Stimulated activated CD4-positive, alpha-beta T cell treated with anti-CD3 and anti-CD28 coated beads, Interleukin-1b, Interleukin-23, amount 100 ng/mL, for 48 hours (primary cell): ENCODE measurements at regions not wholly inside any gene's neighbourhood (a gene's known extent, or its start where the extent isn't known, plus 50 kb on each side); places are given as distances from the start of the nearest gene placed in this dataset.
"Not testable (repeated sequence)": the region's sequence is repeated elsewhere in the genome, so short reads cannot be mapped to it uniquely, and the experiment has no call there.

ENCODE experiments used
- DNase-seq: peaks from one replicate; pipeline ENCODE4 v3.0.0-alpha.2; 2020

DNA sequence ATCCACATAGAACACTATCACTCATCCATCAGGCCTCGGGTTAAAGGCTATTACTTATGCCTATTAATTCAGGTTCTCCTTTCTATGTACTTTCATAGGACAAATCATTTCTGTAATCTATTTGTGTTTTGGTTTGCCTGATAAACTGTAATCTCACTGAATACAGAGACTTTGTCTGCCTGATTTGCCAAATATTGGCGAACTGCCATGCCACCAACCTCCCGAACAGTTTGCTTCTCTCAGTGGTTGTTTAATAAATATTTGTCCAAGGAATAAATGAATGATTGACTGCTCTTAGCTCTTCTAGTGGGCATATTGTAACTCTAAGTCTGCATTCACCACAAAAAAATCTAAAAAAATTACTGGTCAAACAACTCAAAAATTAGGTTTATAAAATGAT is 170.1 kb upstream of the ZFP64 start:
- DNase-seq, result no peak

DNA sequence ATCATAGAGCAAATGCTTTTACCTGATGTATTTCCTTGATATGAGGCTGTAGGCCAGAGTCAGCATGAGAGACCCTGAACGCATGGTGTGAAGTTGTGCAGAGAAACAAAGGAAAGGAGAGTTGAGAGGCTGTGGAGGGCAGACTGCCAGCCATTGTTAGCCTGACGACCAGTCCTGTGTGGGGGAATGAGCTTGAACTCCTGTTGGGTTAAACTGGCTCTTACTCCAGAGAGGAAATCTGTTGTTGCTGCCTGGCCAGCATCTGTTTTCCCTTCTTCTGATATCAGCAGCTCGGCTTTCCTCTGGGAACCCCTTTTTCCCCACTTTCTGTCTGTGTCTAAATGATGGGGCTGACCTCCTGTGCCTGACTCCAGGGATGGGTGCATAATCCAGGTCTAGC is 158.2 kb upstream of the ZFP64 start:
- no peak for DNase-seq

DNA sequence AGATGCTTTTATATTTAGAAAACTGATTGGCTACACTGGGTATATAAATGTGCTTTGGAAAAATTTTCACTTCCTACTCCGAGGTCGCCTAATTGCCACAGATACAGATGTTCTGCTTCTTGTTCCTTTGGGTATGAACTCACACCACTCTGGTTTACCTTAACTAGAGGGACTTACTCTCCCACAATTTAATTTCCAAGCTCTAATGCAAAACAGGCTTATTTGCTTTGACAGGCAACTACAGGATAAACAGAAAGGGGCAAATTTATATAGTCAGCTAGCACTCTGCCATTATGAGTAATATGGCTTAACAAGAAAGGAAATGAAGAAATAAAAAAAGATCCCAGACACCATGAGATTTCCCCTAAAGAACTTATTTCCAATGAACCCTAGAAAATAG is 156.9 kb upstream of the ZFP64 start:
- DNase-seq, result no peak

DNA sequence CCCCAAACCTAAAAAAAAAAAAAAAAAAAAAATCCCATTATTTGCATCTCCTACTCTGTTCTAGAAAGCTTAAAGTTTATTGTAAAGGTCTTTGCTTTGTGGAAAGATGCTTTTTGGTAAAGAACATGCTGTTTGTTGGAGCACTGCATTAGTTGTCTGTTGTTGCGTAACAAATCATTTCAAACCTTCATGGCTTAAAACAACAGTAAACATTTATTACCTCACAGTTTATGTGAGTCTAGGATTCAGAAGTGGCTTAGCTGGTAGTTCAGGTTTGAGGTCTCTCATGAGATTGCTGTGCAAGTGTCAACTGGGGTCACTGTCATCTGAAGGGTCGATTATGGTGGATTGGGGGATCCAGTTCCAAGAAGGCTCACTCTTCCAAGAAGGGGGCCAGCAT is 155.2 kb upstream of the ZFP64 start:
- no peak for DNase-seq

DNA sequence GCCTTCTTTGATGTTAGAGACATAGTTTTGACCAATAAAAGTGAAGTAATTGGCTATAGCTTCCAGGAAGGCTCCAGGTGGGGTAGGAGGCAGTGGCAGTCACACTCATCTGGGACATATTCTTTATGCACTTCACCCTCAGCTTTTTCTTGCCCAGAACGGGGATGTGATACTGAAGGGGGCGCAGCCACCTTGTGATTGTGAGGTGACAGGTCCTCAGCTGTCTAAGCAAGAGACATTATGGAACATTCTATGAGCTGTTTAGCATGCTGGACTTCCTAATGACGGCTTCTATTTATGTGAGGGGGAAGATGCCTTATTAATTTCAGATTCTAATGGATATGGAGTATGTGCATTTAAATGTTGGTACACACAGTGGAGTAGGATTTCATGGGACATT is 151.3 kb upstream of the ZFP64 start:
- DNase-seq, result no peak

- no peak for DNase-seq
Measured at GRCh38 chr20:52340036-52340634, 148.6 kb upstream of the ZFP64 start.

DNA sequence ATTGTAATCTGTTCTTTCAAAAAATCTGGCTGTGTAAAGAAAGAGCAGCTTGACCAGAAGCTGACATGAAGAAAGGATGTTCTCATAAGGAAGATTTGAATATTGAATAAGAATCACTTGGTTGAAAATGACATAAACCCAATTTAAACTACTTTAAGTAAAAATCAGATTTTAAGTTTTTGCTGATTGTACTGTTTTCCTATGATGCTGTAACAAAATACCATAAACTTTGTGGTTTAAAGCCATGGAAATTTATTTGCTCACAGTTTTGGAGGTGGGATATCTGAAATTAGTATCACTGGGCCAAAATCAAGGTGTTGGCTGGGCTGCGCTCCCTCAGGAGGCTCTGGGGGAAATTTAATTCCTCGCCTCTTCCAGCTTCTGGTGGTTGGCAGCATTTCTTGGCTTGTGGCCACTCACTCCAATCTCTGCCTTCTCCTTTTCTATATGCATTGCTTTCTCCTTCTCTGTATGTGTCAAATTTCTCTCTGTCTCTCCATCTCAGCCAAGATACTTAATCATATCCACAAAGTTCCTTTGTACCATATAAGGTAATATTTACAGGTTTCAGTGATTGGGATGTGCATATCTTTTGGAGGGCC is 141.2 kb upstream of the ZFP64 start:
- DNase-seq, result no peak

GRCh38 chr20:52332230-52332629 is 140.7 kb upstream of the ZFP64 start:
- no peak for DNase-seq

DNA sequence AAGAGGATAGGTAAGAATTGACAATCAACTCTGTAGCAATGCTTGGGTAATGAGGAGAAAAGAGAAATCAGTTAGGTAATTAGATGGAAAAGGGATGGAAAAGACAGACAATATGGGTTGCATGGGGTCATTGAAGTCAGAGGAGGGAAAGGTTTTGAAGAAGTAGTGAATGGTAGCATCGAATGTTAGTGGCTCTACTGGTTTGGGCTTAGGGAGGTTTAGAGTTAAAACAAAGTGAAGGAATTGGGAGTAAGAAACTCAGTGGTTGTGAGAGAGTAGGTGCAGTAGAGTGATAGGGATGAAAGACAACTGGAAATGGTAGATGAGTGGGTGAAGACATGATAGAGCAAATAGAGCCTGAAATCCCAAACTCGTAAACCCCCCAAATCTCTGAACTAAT is 140.1 kb upstream of the ZFP64 start:
- no peak for DNase-seq

DNA sequence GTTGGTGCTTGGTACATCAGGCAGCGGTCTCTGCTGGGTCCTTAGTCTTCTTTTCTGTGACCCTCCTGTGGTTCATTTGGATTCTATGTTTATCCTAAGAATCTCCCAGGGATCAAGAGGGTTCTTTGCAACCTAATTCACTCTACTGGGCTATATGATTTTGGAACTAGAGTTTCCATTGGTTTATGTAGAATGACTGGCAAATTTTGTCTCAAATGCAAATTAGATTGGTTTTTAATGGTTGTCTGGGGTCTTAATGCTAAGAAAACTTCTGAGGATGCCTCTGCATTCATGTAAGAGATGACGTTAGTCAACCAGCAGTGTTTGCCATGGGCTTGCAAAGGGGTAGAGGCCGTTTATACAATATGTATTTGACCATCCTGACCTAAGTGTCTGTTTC is 129.8 kb upstream of the ZFP64 start:
- DNase-seq, result no peak

DNA sequence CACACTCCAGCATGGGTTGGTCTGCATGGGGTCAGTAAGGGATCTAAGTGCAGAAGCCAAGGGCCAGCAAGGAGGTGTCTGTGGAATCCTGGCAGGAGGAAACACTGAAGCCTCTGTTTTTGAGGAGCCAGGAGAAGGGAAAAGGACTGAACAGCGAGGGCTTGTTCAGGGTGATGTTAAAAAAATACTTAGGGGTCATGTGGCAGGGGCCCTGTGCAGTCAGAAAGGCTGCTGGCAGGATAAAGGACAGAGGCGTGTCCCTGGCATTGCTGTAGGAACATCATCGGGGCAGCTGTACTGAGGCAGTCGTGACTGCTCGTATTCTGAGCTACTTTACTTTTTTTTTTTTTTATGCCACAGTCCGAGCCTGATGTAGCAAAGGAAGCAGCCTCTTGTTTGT is 127.1 kb upstream of the ZFP64 start:
- DNase-seq, result no peak

- DNase-seq, result no peak
Measured at GRCh38 chr20:52313341-52313963, 121.9 kb upstream of the ZFP64 start.

- DNase-seq, result peak; percentile 37
Measured at GRCh38 chr20:52312132-52312729, 120.7 kb upstream of the ZFP64 start.

DNA sequence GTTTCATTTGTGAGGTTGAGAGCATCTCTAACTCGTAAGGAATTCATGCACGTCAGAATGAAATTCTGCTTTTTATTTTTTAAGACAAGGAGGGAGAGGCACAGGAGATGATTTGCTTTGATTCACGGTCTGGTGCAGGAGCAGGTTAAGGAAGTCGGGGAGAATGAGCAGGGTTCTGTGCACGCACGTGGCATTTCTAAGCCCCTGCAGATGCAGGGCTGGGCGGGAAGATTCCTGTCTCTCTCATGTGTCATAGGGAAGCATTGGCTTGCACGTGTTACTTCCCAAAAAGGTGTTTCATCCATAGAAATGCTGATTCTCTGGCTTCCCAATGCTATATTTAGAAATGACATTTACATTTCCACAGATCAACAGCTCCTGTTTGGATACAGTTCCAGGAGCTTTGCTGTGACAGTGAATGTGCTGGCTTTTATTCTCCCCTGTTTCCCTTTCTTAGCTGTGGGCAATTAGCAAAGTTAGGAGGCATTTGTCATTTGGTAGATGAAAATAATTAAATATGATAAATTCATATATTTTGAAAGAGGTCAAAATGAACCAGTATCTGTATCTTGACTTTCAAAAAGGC is 119.7 kb upstream of the ZFP64 start:
- DNase-seq, result no peak

DNA sequence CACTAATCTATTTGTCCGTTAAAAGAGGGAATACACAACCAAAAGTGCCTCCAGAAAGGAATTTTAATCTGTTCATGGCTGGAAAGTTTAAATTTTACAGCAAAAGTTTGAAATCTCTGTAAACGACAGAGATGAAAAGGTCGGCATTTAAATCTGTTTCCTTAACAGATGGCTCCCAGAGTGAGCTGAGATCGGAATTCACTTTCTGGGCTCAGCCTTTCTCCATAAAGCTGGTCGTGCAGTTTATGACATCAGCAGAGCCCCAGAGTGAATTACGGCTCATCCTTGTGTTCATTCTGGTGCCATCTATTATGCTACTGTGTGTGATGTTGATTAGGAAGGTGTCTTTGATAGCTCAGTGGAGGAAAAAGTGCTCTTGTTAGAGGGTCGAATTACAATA is 117.6 kb upstream of the ZFP64 start:
- no peak for DNase-seq

DNA sequence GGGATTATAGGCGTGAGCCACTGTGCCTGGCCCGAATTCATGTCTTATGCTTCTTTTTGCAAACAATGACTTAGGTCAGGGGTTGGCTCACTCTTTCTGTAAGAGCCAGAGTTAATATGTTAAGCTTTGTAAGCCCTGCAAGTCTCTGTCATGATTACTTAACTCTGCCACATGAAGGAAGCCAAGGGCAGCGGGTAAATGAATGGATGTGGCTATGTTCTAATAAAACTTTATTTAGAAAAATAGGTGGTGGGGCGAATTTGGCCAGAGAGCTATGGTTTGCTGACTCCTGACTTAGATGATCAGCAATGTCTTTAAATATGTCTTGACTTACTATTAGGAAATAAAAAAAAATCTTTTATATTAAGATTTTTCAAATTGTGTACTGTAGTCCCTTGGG is 114.9 kb upstream of the ZFP64 start:
- DNase-seq, result no peak

GRCh38 chr20:52305858-52306257 is 114.3 kb upstream of the ZFP64 start:
- peak; percentile 37 for DNase-seq

GRCh38 chr20:52305024-52305645 is 113.6 kb upstream of the ZFP64 start:
- DNase-seq, result no peak

- peak; percentile 57 for DNase-seq
Measured at GRCh38 chr20:52303281-52303950, 111.8 kb upstream of the ZFP64 start.

DNA sequence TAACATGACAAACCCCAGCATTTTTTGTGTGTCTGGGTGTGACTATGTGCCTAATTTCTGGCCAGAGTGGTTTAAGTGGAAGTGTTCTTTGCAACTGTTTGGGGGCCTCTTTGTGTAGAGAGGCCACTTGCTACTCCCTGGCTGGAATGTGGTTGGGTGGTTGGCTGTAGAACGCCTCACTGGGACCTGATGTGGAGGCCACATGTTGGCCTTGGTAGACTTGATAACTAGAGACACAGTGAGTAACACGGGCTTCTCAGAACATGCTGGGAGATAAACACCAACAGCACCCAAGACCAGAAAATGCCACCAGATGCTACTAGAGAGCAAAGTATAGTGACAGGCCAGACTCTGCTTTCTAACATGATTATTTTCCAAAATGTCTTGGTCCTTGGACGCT is 111.2 kb upstream of the ZFP64 start:
- no peak for DNase-seq

DNA sequence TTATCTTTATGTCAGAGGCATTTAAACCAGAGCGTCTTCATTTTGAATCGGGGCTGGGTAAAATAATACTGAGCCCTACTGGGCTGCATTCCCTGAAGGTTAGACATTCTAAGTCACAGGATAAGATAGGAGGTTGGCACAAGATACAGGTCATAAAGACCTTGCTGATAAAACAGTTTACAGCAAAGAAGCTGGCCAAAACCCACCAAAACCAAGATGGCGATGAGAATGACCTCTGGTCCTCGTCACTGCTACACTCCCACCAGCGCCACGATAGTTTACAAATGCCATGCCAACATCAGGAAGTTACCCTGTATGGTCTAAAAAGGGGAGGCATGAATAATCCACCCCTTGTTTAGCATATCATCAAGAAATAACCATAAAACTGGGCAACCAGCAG is 110.5 kb upstream of the ZFP64 start:
- not testable (repeated sequence) for DNase-seq

DNA sequence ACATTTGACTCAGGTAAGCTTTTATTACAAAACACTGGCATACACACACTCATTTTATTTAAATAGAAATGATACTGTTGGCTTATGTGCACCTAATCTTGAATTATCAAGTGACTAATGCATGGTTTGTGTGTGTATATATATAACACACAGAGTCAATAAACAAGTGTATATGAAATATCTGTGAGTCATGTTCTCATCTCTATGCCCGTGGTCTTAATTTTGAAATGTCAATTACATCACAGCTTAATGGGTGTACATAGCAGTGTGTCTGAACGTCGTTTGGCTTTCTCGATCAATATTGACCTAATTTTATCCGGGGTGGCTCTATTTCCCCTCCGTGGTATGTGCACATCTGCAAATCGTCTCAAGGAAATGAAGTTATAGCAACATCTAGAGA is 104.0 kb upstream of the ZFP64 start:
- no peak for DNase-seq

DNA sequence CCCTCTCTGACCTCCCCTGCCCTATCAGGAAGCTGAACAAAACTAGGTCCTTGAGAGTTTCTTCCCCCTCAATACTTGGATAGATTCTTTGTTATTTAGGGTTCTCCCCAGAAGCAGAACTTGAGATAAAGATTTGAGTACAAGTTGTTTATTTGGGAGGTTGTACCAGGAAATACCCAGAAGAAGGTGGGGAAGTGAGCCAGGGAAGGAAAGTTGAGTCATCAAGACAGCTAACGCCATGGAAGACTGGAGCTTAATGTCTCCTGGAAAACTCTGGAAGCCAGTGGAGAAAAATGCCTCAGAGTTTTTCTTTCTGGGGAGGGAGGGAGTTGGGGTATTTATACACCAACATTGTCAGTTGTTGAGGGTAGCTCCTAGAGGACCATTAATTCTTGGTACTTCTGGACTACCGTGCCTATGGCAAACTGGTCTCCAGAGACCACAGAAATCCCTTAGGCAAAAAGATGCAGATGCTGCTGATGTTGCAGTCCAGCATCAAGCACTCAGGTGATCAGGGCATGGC is 102.6 kb upstream of the ZFP64 start:
- DNase-seq, result no peak
